Body of pancreas (tissue), 4 donors: ENCODE measurements at regions not wholly inside any gene's neighbourhood (a gene's known extent, or its start where the extent isn't known, plus 50 kb on each side); places are given as distances from the start of the nearest gene placed in this dataset.

Experiments used
- POLR2A ChIP-seq, 3 donors: fragments of 450-650 bp; IDR thresholded peaks; one replicate each; pipeline ENCODE4 v1.6.1; 2016; ENCODE audit warnings: antibody characterized with exemption in 3 of 3, mild to moderate bottlenecking in 2 of 3
- TF ChIP-seq, protein P1 (sequence below), 7 experiments: fragments of 450-650 bp in 4 of 7; fragments of 200-600 bp in 3 of 7; sonication (generic) in 3 of 7; IDR thresholded peaks; one replicate each; pipeline ENCODE4 v1.5.1; 2016 to 2019; ENCODE audit warnings: antibody characterized with exemption in 7 of 7

DNA sequence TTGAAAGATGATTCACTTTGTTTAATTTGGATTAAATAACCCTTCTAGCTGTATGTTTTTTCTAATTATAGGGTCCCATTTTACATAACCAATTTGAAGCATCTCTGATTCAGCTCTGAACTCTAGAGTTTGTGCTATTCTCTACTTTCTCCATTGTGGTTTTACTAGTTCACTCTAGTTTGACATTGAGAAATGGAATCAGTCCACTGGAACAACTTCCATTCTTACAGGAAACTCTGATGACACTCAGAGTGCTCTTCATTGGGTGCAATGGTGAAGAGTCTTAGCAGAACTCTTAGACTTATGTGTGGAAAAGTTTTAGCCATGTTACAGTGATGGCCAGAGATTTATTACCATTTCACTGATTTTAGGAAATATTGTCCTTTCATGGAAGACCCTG lies 140.7 kb downstream of the DYRK2 start:
- TF ChIP-seq, protein P1, sequence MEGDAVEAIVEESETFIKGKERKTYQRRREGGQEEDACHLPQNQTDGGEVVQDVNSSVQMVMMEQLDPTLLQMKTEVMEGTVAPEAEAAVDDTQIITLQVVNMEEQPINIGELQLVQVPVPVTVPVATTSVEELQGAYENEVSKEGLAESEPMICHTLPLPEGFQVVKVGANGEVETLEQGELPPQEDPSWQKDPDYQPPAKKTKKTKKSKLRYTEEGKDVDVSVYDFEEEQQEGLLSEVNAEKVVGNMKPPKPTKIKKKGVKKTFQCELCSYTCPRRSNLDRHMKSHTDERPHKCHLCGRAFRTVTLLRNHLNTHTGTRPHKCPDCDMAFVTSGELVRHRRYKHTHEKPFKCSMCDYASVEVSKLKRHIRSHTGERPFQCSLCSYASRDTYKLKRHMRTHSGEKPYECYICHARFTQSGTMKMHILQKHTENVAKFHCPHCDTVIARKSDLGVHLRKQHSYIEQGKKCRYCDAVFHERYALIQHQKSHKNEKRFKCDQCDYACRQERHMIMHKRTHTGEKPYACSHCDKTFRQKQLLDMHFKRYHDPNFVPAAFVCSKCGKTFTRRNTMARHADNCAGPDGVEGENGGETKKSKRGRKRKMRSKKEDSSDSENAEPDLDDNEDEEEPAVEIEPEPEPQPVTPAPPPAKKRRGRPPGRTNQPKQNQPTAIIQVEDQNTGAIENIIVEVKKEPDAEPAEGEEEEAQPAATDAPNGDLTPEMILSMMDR (IDR thresholded peaks at IDR 0.05) = no peak
- TF ChIP-seq POLR2A (IDR thresholded peaks at IDR 0.05) = no peak
